SU-DHL-6 (cell line): ENCODE measurements at regions not wholly inside any gene's neighbourhood (a gene's known extent, or its start where the extent isn't known, plus 50 kb on each side); places are given as distances from the start of the nearest gene placed in this dataset.

ENCODE experiments used
- H2AFZ ChIP-seq: fragments of 200-600 bp; sonication (generic); 2 replicates; pipeline ENCODE4 v1.6.1; 2014; ENCODE audit warnings: low read depth, mild to moderate bottlenecking, moderate library complexity, mixed read lengths, antibody characterized with exemption, low read length; ENCODE audit not compliant: severe bottlenecking
- H3F3A ChIP-seq: fragments of 200-600 bp; shearing (Covaris generic); 2 replicates; pipeline ENCODE4 v1.6.0; 2016; ENCODE audit warnings: antibody characterized with exemption, mild to moderate bottlenecking; ENCODE audit not compliant: insufficient read depth
- H3K27ac ChIP-seq: fragments of 200-600 bp; sonication (generic); 2 replicates; pipeline ENCODE4 v1.5.1; 2016; ENCODE audit warnings: low read depth, mild to moderate bottlenecking, low read length, moderate library complexity, mixed read lengths
- H3K27me3 ChIP-seq: fragments of 200-600 bp; sonication (generic), shearing (Covaris generic); 2 replicates; pipeline ENCODE4 v1.6.0; 2014; ENCODE audit warnings: mild to moderate bottlenecking, low read length
- H3K36me3 ChIP-seq: fragments of 200-600 bp; sonication (generic); 2 replicates; pipeline ENCODE4 v1.6.1; 2014; ENCODE audit warnings: mild to moderate bottlenecking, low read length, mixed read lengths
- H3K4me2 ChIP-seq: fragments of 300-600, 200-600 bp; shearing (Covaris generic), sonication (generic); 2 replicates; pipeline ENCODE4 v1.6.0; 2014; ENCODE audit warnings: low read length, low read depth, mild to moderate bottlenecking; ENCODE audit not compliant: poor library complexity, severe bottlenecking
- H3K4me3 ChIP-seq: fragments of 200-600 bp; sonication (generic); 2 replicates; pipeline ENCODE4 v1.5.1; 2014; ENCODE audit warnings: antibody characterized with exemption, low read length, mild to moderate bottlenecking, mixed read lengths; ENCODE audit not compliant: insufficient read depth, poor library complexity, severe bottlenecking
- H3K79me2 ChIP-seq: fragments of 200-600 bp; sonication (generic); 2 replicates; pipeline ENCODE4 v1.6.1; 2014; ENCODE audit warnings: mild to moderate bottlenecking, low read length, moderate library complexity; ENCODE audit not compliant: insufficient read depth
- H3K9ac ChIP-seq: fragments of 200-600 bp; sonication (generic); 2 replicates; pipeline ENCODE4 v1.7.0; 2014; ENCODE audit warnings: mild to moderate bottlenecking, low read length
- H3K9me2 ChIP-seq: fragments of 200-600 bp; sonication (generic); replicated peaks from 2 replicates; pipeline ENCODE4 v1.6.1; 2014; ENCODE audit warnings: low read length; ENCODE audit not compliant: insufficient read depth
- H3K9me3 ChIP-seq: fragments of 200-600 bp; sonication (generic); 2 replicates; pipeline ENCODE4 v1.6.1; 2014; ENCODE audit warnings: low read length, mixed read lengths; ENCODE audit not compliant: insufficient read depth
- H4K20me1 ChIP-seq: fragments of 200-600 bp; sonication (generic); 2 replicates; pipeline ENCODE4 v1.6.1; 2014; ENCODE audit warnings: low read depth, mild to moderate bottlenecking, antibody characterized with exemption, low read length, moderate library complexity, mixed read lengths
- CTCF ChIP-seq: fragments of 200-600 bp; sonication (generic); IDR thresholded peaks from one replicate; pipeline ENCODE4 v1.5.1; 2017; ENCODE audit warnings: antibody characterized with exemption, mild to moderate bottlenecking, low read length, moderate library complexity; ENCODE audit not compliant: insufficient read depth, poor library complexity, severe bottlenecking
- EZH2phosphoT487 ChIP-seq: fragments of 200-600 bp; sonication (generic), shearing (Covaris generic); conservative IDR thresholded peaks from 2 replicates; pipeline ENCODE4 v1.6.1; 2018; ENCODE audit warnings: mild to moderate bottlenecking, antibody characterized with exemption, low read length, moderate library complexity, mixed read lengths

GRCh38 chr6:79762370-79762769 lies 131.2 kb downstream of the SH3BGRL2 start:
- Histone ChIP-seq H3K79me2 (no peaks in the 10 kb centered on the region), H3K9me2 (no peaks in the 10 kb centered on the region), H3K9ac (no peak overlapping the region), H3K27ac (no peak overlapping the region), H3K36me3 (no peaks in the 10 kb centered on the region), H3K4me2 (no peak overlapping the region), H4K20me1 (no peaks in the 10 kb centered on the region), H3K9me3 (no peaks in the 10 kb centered on the region), H2AFZ (no peak overlapping the region), H3F3A (no peaks in the 10 kb centered on the region), H3K27me3 (no peaks in the 10 kb centered on the region), H3K4me3 (no peak overlapping the region)
- no peak for TF ChIP-seq CTCF
- TF ChIP-seq EZH2phosphoT487, result no peak

- Histone ChIP-seq H3K4me3 (no peak overlapping the region), H3K79me2 (no peaks in the 10 kb centered on the region), H3K9me3 (no peaks in the 10 kb centered on the region), H3K36me3 (no peaks in the 10 kb centered on the region), H3K9me2 (no peaks in the 10 kb centered on the region), H3K27ac (no peak overlapping the region), H3K27me3 (no peaks in the 10 kb centered on the region), H2AFZ (no peak overlapping the region), H4K20me1 (no peaks in the 10 kb centered on the region), H3F3A (no peaks in the 10 kb centered on the region), H3K9ac (no peak overlapping the region), H3K4me2 (no peak overlapping the region)
- TF ChIP-seq CTCF (no peak), EZH2phosphoT487 (no peak)
These were observed 125.4 kb downstream of the SH3BGRL2 start for GRCh38 chr6:79756496-79756895.

GRCh38 chr6:79755967-79756366 lies 124.8 kb downstream of the SH3BGRL2 start:
- no peaks in the 10 kb centered on the region for H3K27me3 ChIP-seq

More at GRCh38 chr6:79755967-79756366, 124.8 kb downstream of the SH3BGRL2 start:
- no peaks in the 10 kb centered on the region for H3K9me3 ChIP-seq
- TF ChIP-seq EZH2phosphoT487 (no peak), CTCF (no peak)
- no peaks in the 10 kb centered on the region for H3K36me3 ChIP-seq
- no peak overlapping the region for H3K9ac ChIP-seq
- no peak overlapping the region for H3K4me3 ChIP-seq
- H4K20me1 ChIP-seq, result no peaks in the 10 kb centered on the region
- H3K9me2 ChIP-seq, result no peaks in the 10 kb centered on the region
- H3F3A ChIP-seq, result no peaks in the 10 kb centered on the region
- H3K27ac ChIP-seq, result no peak overlapping the region
- no peak overlapping the region for H2AFZ ChIP-seq
- no peak overlapping the region for H3K4me2 ChIP-seq
- no peaks in the 10 kb centered on the region for H3K79me2 ChIP-seq
